ENCODE measurements at regions not wholly inside any gene's neighbourhood (a gene's known extent, or its start where the extent isn't known, plus 50 kb on each side); places are given as distances from the start of the nearest gene placed in this dataset.

- TF ChIP-seq CTCF (conservative IDR thresholded peaks at IDR 0.05; ENCODE audit: low read length): no peak
- TF ChIP-seq EZH2phosphoT487 (IDR thresholded peaks at IDR 0.05; ENCODE audit: borderline replicate concordance): no peak
Measured at GRCh38 chr3:30135190-30135589, 471.2 kb upstream of the TGFBR2 start.
